ENCODE measurements at regions not wholly inside any gene's neighbourhood (a gene's known extent, or its start where the extent isn't known, plus 50 kb on each side); places are given as distances from the start of the nearest gene placed in this dataset. TPM values are rescaled to one million over a fixed set of nuclear protein-coding genes. Genes with fewer than 3 reads are reported as not detected.

GRCh38 chr3:180548050-180548449 is 53.9 kb upstream of the TTC14 start:
- Histone ChIP-seq H3K4me3 (no peak overlapping the region), H3K4me2 (ENCODE audit: insufficient read depth, low read length) (no peak overlapping the region), H3K36me3 (ENCODE audit: control insufficient read depth, insufficient read depth, low read length) (no peaks in the 10 kb centered on the region), H4K20me1 (replicated peaks; ENCODE audit: control insufficient read depth, insufficient read depth, low read length) (no peaks in the 10 kb centered on the region), H2AFZ (ENCODE audit: low read depth, low read length) (no peak overlapping the region), H3K9ac (ENCODE audit: insufficient read depth in 1 of 2, low read depth in 2 of 2, low read length in 2 of 2) (no peak overlapping the region), H3K9me3 (replicated peaks; ENCODE audit: control insufficient read depth, insufficient read depth, low read depth, low read length) (no peaks in the 10 kb centered on the region), H3K4me1 (replicated peaks in 1 of 2; ENCODE audit: control insufficient read depth in 2 of 2, insufficient read depth in 2 of 2, low read length in 2 of 2) (no peaks in the 10 kb centered on the region), H3K79me2 (ENCODE audit: control insufficient read depth, insufficient read depth, low read length) (no peaks in the 10 kb centered on the region), H3K9me1 (ENCODE audit: control insufficient read depth, insufficient read depth, low read length) (no peaks in the 10 kb centered on the region), H3K27me3 (ENCODE audit: control insufficient read depth in 2 of 2, insufficient read depth in 2 of 2, low read length in 2 of 2) (no peaks in the 10 kb centered on the region), H3K27ac (ENCODE audit: extremely low read depth, low read depth, low read length) (no peak overlapping the region)
- CTCF ChIA-PET (ENCODE audit: low intra/inter-chr PET ratio), result no interaction called here
- no peak for ATAC-seq
- intact Hi-C loops (cut with micrococcal nuclease) (no loop called here), in situ Hi-C loops (cut with MboI) (no loop called here)
- BruUV-seq (replicated peaks), result no TSS peak
- 0% methylated on average over 1 of the region's 1 CpG for WGBS (ENCODE audit: insufficient coverage, low coverage, missing lambda C conversion rate)
- no peak for FAIRE-seq
- POLR2A ChIA-PET, result no interaction called here
- TF ChIP-seq ZFP30 (CRISPR knock-in tag; IDR thresholded peaks at IDR 0.05; ENCODE audit: borderline replicate concordance), result no peak
- DNase-seq (ENCODE audit: extremely low read depth in 1 of 4, low spot score in 3 of 4), result no peak

Small RNA genes lying in the stretch of these regions (small RNA-seq; reads per million reads assigned to genes)
- not detected for gene AC134503.1
- not detected for gene RF00096
- 4.2 reads per million, percentile 91 among the genes with 10 or more reads in this experiment for gene RNA5SP149
